ENCODE measurements at regions not wholly inside any gene's neighbourhood (a gene's known extent, or its start where the extent isn't known, plus 50 kb on each side); places are given as distances from the start of the nearest gene placed in this dataset.

GRCh38 chr21:43277481-43278351 lies 108.9 kb downstream of the CRYAA start:
- intact Hi-C loops (cut with DNase I), result no loop called here
- Histone ChIP-seq H3K4me1 (peaks cover 0 to 8% of the 10 kb centered on the region in 2 donors), H3K4me3 (no peak overlapping the region), H3K27ac (peak overlapping the region in 1 of 2 donors; percentile 33), H3K27me3 (peaks cover 0 to 42% of the 10 kb centered on the region in 2 donors), H3K36me3 (no peaks in the 10 kb centered on the region), H3K9me3 (no peaks in the 10 kb centered on the region)
- DNase-seq (peak; percentile 52 to 92 (median 83)), ATAC-seq (peak; percentile 88)
- no peak for TF ChIP-seq CTCF (IDR thresholded peaks at IDR 0.05)

GRCh38 chr21:43276811-43277210 lies 108.0 kb downstream of the CRYAA start:
- ATAC-seq (no peak), DNase-seq (no peak)
- Histone ChIP-seq H3K9me3 (no peaks in the 10 kb centered on the region), H3K4me1 (peaks cover 0 to 8% of the 10 kb centered on the region in 2 donors), H3K27me3 (peaks cover 0 to 42% of the 10 kb centered on the region in 2 donors), H3K27ac (no peak overlapping the region), H3K4me3 (no peak overlapping the region), H3K36me3 (no peaks in the 10 kb centered on the region)
- no peak for TF ChIP-seq CTCF (IDR thresholded peaks at IDR 0.05)
- intact Hi-C loops (cut with DNase I), result no loop called here

GRCh38 chr21:43275421-43276211 lies 106.8 kb downstream of the CRYAA start:
- no peak for ATAC-seq

GRCh38 chr21:43274946-43275310 lies 106.1 kb downstream of the CRYAA start:
- H3K27me3 ChIP-seq, result peaks cover 0 to 42% of the 10 kb centered on the region in 2 donors
- DNase-seq (no peak), ATAC-seq (no peak)
- H3K9me3 ChIP-seq, result no peaks in the 10 kb centered on the region
- no peaks in the 10 kb centered on the region for H3K36me3 ChIP-seq
- H3K27ac ChIP-seq, result no peak overlapping the region
- H3K4me1 ChIP-seq, result peaks cover 0 to 8% of the 10 kb centered on the region in 2 donors
- no peak for TF ChIP-seq CTCF (IDR thresholded peaks at IDR 0.05)
- intact Hi-C loops (cut with DNase I), result no loop called here
- no peak overlapping the region for H3K4me3 ChIP-seq

More at GRCh38 chr21:43275421-43276211, 106.8 kb downstream of the CRYAA start:
- TF ChIP-seq CTCF (IDR thresholded peaks at IDR 0.05), result no peak
- H3K36me3 ChIP-seq, result no peaks in the 10 kb centered on the region
- DNase-seq, result no peak
- H3K4me3 ChIP-seq, result no peak overlapping the region
- H3K4me1 ChIP-seq, result peaks cover 0 to 8% of the 10 kb centered on the region in 2 donors
- no peaks in the 10 kb centered on the region for H3K9me3 ChIP-seq
- H3K27ac ChIP-seq, result no peak overlapping the region
- peaks cover 0 to 42% of the 10 kb centered on the region in 2 donors for H3K27me3 ChIP-seq
- intact Hi-C loops (cut with DNase I), result no loop called here

All from left lung (tissue), 4 donors.